ENCODE measurements at regions not wholly inside any gene's neighbourhood (a gene's known extent, or its start where the extent isn't known, plus 50 kb on each side); places are given as distances from the start of the nearest gene placed in this dataset.
A peak's percentile ranks its signal among the peaks of the same experiment; 100 is the strongest.
"Not testable (repeated sequence)": the region's sequence is repeated elsewhere in the genome, so short reads cannot be mapped to it uniquely, and the experiment has no call there.

- peak; percentile 7 for DNase-seq (ENCODE audit: low read depth, low spot score)
Measured at GRCh38 chr13:71303144-71303543, 563.9 kb downstream of the DACH1 start.

DNA sequence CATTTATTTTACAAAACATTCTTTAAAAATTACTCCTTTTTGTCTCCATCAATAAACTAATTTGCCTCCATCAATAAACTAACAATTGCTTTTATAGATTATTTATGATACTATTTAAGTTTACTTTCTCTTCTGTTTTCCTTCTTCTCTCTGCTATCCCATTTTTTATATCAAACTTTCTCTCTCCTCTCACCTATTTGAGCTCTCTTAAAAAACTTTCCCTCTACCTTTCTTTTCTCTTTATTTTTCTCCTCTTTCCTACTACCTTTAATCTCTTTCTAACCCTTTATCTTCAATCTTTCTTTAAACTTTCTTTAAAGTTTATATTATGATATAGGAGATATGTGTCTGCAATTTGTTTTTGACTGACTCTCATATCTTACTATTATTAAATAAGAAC is 566.4 kb downstream of the DACH1 start:
- no peak for DNase-seq (ENCODE audit: low read depth, low spot score)

GRCh38 chr13:71291842-71292146 is 575.2 kb downstream of the DACH1 start:
- no peak for DNase-seq (ENCODE audit: low read depth, low spot score)

- DNase-seq (ENCODE audit: low read depth, low spot score): no peak
Measured at GRCh38 chr13:71290963-71291841, 575.8 kb downstream of the DACH1 start.

DNA sequence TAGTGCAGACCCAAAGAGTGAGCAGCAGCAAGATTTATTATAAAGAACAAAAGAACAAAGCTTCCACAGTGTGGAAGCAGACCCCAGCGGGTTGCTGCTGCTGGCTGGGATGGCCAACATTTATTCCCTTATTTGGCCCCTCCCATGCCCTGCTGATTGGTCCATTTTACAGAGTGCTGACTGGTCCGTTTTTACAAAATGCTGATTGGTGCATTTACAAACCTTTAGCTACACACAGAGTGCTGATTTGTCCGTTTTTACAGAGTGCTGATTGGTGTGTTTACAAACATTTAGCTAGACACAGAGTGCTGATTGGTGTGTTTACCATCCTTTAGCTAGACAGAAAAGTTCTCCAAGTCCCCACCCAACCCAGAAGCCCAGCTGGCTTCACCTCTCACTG is 577.0 kb downstream of the DACH1 start:
- not testable (repeated sequence) for DNase-seq (ENCODE audit: low read depth, low spot score)

DNA sequence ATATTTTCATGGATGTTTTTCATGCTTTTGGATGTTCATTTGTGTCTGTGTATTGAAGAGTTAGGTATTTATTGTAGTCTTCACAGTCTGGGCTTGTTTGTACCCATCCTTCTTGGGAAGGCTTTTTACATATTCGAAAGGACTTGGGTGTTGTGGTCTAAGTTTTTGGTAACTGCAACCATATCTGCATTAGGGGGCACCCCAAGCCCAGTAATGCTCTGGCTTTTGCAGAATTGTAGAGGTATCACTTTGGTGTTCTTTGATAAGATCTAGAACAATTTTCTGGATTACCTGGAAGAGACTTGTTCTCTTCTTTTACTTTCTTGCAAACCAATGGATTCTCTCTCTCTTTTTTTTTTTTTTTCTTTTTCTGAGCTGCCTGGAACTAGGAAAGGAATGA is 581.3 kb downstream of the DACH1 start:
- no peak for DNase-seq (ENCODE audit: low read depth, low spot score)

DNA sequence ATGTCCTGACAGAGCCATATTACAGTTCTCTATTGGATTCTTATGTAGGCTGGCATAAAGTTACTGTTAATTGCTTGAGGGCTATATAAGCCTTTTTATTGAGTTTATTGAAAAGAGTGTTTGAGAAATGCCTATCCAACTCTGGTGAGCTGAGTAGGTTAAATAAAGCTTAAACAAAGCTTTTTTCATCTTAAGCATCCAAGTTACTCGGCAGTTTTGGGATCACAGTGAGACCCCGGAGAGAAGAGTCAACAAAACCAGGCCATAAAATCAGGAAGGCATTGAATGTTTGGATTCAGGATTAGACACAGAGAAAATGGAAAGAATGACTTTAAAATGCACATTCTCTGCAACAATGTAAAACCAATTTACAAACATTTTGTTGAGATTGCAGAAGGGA is 588.5 kb downstream of the DACH1 start:
- DNase-seq (ENCODE audit: low read depth, low spot score): no peak

GRCh38 chr13:71274923-71275608 is 591.9 kb downstream of the DACH1 start:
- DNase-seq (ENCODE audit: low read depth, low spot score): no peak

DNA sequence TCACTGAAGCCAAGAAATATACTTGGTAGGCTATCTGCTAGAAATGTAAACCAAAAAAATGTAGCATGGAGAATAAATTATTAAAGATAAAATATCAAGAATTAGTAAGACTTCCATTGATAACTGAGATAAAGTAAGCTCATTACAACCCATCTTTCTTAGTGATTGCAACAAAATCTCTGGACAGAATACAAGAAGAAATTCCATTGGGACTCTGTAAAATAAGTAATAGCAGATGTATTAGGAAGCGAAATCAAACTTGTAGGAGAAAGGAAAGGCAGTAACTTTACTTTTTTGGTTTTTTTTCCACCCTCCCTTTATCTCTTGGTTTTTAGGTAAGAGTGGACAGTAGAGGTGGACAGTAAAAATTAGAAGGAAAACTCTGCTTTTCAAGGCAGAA is 605.7 kb downstream of the DACH1 start:
- DNase-seq (ENCODE audit: low read depth, low spot score): no peak

GRCh38 chr13:71260246-71260645 is 606.8 kb downstream of the DACH1 start:
- no peak for DNase-seq (ENCODE audit: low read depth, low spot score)

DNA sequence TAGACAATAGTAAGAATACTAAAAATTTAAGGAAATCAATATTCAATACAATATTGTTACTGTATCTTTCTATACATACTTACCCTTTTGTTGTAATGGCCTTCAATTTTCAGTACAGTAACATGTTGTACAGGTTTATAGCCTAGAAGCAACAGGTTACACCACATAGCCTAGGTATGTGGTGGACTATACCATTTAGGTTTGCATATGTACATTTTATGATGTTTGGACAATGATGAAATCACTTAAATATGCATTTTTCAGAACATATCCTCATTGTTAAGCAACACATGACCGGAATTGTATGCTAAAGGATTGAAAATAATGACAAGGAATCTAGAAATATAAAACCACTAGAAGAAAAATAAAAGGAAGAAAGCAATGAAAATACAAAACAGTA is 611.4 kb downstream of the DACH1 start:
- no peak for DNase-seq (ENCODE audit: low read depth, low spot score)

- DNase-seq (ENCODE audit: low read depth, low spot score): no peak
Measured at GRCh38 chr13:71254384-71254783, 612.6 kb downstream of the DACH1 start.

DNA sequence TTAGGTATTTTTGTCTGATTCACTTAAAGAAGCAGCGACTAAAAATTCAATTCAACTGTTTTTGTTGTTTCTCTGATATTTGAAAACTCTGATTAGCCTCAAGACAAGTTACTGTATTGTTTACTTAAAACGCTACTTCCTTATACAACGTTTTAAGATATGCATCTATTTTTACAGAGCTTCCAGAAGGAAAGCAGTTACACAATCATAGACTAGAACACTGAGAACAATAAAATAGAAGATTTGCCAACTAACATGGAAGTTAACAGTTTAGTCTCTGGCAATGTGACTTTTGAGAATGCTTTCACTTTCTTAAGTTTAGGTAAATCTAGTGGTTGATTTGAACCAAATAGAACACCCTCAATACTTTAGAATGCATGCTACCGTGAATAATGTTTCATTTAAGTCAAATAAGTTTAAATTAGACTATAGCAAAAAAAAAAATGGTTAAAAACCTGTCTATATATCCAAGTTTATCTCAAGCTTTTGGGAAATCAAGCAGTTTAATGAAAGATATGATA is 614.8 kb downstream of the DACH1 start:
- DNase-seq (ENCODE audit: low read depth, low spot score): no peak

DNA sequence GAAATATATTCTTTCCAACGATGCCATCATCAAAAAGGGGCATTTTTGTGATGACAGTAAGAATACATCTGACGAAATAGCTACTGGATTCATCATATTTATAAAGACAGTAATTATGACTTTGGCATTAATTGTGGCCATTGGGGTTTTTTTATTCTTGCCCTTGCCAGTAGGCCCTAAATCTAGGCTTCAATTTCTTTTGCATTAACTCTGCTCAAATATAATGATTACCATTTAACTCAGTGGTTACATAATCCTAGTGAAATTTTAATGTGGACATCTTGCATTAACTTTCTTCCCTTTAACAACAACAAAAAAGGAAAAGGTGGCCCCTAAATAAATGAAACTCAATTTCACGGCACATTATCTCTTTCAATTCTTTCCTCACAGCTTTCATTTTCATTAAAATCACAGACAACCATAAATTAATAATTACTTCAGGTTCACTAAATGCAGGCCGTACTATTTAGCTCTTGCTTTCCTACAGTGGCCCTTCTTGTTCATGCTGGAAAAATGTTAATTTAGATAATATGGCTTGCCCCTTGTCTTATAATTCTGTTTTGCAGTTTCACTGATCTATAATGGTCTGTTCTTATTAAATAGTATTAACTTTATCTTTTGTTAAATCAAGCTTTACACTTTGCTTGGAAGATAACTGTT is 615.6 kb downstream of the DACH1 start:
- DNase-seq (ENCODE audit: low read depth, low spot score): no peak

DNA sequence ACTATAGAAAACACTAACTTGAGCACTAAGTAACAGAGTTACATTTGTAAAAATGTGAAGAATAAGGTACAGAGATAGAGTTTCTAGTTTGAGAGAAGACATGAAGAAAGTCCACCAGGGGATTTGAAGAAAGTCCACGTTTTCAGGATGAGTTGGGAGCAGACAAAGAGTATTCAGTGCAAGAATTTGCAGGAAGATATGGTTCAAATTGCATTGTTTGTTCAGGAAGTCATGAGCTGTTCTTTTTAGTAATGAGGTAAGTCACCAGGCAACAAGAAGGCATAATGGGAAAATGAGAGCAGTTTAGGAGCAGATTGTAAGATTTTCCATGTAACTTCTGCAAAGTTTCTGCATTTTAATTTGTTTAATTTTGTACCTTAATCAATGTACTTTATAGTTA is 618.0 kb downstream of the DACH1 start:
- no peak for DNase-seq (ENCODE audit: low read depth, low spot score)

DNA sequence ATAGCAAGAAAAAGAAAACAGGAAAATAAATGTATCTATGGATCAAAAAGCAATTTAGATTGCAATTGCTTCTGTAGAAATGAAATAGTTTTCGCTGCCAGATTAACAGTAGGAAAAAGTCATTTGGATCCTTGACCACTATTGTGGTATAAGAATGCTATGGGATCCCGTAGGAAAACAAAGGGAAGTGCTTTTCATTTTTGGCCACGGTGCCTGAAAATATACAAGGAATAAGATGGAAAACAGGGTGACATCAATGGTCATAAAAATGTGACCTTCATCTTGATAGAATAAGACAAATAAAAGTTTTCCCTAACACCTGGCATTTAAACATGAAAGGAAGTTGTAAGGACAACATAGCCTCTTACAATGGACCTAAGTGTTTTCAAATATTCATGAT is 622.8 kb downstream of the DACH1 start:
- no peak for DNase-seq (ENCODE audit: low read depth, low spot score)

DNA sequence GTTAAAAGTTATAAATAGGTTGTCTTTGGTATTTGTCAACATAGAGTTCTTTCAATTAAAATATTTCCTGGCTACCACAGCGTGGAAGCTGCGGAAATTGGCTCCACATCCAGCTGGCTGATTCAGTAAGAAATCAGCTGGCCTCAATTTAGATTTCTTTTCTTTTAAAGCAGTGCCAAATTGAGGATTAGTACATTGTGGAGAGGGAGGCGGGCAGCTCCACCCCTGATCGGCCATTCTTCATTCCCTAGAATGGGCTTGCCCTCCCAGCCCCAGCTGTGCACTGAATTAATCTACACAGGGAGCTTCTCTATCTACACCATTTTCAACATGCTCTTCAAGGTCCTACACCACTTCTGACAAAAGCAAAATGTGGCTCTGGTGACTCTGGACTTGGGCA is 624.8 kb downstream of the DACH1 start:
- no peak for DNase-seq (ENCODE audit: low read depth, low spot score)

DNA sequence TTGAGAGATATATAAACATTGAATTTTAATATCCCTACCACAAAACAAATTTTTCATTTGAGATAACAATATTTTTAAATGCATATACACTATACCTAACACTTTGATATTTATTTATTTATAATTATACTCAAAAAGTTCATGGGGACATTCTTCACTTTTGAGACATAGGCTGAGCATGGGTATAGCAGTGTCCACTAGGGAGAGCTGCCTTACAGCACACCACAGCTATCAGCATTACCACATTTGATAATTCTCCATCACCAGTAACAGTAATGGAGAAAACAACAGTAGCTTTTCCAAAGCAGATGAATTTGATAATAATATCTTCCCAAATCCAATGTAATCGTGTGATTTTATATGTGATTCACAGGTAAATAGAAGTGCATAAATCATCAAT is 626.1 kb downstream of the DACH1 start:
- DNase-seq (ENCODE audit: low read depth, low spot score): no peak

- DNase-seq (ENCODE audit: low read depth, low spot score): no peak
Measured at GRCh38 chr13:71237332-71237731, 629.7 kb downstream of the DACH1 start.

DNA sequence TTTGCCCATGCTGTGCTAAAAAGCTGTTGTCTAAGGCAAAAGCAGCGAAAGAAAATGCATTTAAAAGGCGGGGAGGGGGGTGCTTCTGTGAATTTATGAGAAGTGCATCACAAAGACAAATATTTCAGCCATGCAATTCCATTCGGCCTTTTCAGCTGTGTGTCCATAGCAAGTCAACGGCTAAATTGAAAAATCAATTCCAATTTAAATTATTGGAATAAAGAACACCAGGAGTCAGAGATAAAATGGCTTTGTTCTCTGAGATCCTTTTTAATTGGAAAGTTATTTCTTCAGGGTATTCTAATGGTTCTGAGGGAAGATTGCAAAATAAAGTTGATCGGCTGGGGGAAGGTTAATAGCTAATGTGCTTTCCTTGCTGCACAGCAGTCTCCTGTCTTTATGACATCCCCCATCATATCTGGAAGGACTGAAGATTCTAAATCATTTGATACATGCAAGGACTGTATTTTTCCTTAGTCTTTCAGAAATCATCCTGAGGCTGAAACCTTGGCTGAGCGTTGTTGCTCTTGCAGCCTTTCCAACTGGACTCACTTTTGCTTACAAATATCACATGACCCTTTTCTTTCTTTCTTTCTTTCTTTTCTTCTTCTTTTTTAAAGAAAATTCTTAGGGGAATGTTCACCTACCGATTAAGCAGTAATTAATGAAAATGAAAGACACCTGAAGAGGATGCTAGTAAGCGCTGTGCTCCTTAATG is 647.1 kb downstream of the DACH1 start:
- DNase-seq (ENCODE audit: low read depth, low spot score): no peak

DNA sequence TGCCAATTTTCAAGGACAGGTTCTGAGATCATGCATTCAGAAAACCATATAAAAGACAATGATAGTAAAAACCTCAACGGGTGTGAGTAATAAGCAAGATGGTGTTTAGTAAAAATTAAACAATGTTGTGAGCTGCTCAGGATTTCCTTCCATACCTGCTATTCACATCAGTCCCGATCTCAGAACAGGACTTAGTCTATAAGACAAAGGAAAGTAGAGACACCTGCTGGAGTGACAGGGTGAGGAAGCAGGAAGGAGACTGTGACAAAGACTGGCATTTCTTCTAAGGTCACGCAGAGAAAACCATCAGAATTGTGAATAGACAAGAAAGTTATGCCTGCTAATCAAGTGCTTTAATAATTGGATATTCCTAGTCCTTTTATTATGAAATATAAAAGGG is 648.0 kb downstream of the DACH1 start:
- DNase-seq (ENCODE audit: low read depth, low spot score): no peak

GRCh38 chr13:71217827-71218226 is 649.2 kb downstream of the DACH1 start:
- no peak for DNase-seq (ENCODE audit: low read depth, low spot score)
